ENCODE measurements at regions not wholly inside any gene's neighbourhood (a gene's known extent, or its start where the extent isn't known, plus 50 kb on each side); places are given as distances from the start of the nearest gene placed in this dataset.

- TF ChIP-seq CTCF (IDR thresholded peaks at IDR 0.05; ENCODE audit: insufficient read depth, low read length) (no peak), POLR2AphosphoS5 (IDR thresholded peaks at IDR 0.05; ENCODE audit: low read depth) (no peak), GABPA (IDR thresholded peaks at IDR 0.05; ENCODE audit: low read depth) (no peak), SPI1 (IDR thresholded peaks at IDR 0.05; ENCODE audit: borderline replicate concordance, low read depth) (no peak)
- TF ChIP-seq, protein P1, sequence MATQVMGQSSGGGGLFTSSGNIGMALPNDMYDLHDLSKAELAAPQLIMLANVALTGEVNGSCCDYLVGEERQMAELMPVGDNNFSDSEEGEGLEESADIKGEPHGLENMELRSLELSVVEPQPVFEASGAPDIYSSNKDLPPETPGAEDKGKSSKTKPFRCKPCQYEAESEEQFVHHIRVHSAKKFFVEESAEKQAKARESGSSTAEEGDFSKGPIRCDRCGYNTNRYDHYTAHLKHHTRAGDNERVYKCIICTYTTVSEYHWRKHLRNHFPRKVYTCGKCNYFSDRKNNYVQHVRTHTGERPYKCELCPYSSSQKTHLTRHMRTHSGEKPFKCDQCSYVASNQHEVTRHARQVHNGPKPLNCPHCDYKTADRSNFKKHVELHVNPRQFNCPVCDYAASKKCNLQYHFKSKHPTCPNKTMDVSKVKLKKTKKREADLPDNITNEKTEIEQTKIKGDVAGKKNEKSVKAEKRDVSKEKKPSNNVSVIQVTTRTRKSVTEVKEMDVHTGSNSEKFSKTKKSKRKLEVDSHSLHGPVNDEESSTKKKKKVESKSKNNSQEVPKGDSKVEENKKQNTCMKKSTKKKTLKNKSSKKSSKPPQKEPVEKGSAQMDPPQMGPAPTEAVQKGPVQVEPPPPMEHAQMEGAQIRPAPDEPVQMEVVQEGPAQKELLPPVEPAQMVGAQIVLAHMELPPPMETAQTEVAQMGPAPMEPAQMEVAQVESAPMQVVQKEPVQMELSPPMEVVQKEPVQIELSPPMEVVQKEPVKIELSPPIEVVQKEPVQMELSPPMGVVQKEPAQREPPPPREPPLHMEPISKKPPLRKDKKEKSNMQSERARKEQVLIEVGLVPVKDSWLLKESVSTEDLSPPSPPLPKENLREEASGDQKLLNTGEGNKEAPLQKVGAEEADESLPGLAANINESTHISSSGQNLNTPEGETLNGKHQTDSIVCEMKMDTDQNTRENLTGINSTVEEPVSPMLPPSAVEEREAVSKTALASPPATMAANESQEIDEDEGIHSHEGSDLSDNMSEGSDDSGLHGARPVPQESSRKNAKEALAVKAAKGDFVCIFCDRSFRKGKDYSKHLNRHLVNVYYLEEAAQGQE (IDR thresholded peaks at IDR 0.05; ENCODE audit: insufficient replicate concordance, low read depth) = no peak
- no peaks in the 10 kb centered on the region for H3K27me3 ChIP-seq (ENCODE audit: insufficient read depth, poor library complexity, severe bottlenecking)
- H3K4me3 ChIP-seq (replicated peaks; ENCODE audit: insufficient read depth, low read length) = no peak overlapping the region
- DNase-seq (ENCODE audit: low read depth in 1 of 2, low spot score in 1 of 2) = no peak
- no peak overlapping the region for H3K27ac ChIP-seq (replicated peaks)
These were observed 461.1 kb downstream of the ICE1 start for GRCh38 chr5:5883562-5883961.

DNA sequence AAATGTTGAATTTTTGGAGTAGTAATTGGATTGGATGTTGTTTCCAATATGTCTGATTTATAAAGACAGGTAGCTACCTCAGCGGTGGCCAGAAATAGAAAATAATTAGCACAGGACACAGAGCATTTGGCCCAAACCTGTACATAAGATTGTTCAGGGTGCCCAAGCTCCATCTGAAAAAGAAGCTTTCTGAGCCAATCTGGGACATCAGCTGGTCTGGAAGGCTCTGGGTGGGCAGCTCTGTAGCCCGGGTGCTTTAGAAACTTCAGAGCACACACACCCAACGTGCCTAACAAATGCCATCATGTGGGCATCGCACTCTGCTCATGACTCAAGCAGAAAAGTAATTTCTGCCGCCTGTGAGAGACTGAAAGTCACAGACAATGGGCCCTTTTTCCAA lies 460.7 kb downstream of the ICE1 start:
- no peak for DNase-seq (ENCODE audit: low read depth in 1 of 2, low spot score in 1 of 2)
- Histone ChIP-seq H3K27me3 (ENCODE audit: insufficient read depth, poor library complexity, severe bottlenecking) (no peaks in the 10 kb centered on the region), H3K4me3 (replicated peaks; ENCODE audit: insufficient read depth, low read length) (no peak overlapping the region), H3K27ac (replicated peaks) (no peak overlapping the region)
- no peak for TF ChIP-seq SPI1 (IDR thresholded peaks at IDR 0.05; ENCODE audit: borderline replicate concordance, low read depth)
- no peak for TF ChIP-seq POLR2AphosphoS5 (IDR thresholded peaks at IDR 0.05; ENCODE audit: low read depth)
- TF ChIP-seq CTCF (IDR thresholded peaks at IDR 0.05; ENCODE audit: insufficient read depth, low read length) = no peak
- no peak for TF ChIP-seq GABPA (IDR thresholded peaks at IDR 0.05; ENCODE audit: low read depth)
- TF ChIP-seq, protein P1 (IDR thresholded peaks at IDR 0.05; ENCODE audit: insufficient replicate concordance, low read depth) = no peak

- Histone ChIP-seq H3K27ac (replicated peaks) (no peak overlapping the region), H3K27me3 (ENCODE audit: insufficient read depth, poor library complexity, severe bottlenecking) (no peaks in the 10 kb centered on the region), H3K4me3 (replicated peaks; ENCODE audit: insufficient read depth, low read length) (no peak overlapping the region)
- no peak for DNase-seq (ENCODE audit: low read depth in 1 of 2, low spot score in 1 of 2)
- no peak for TF ChIP-seq SPI1 (IDR thresholded peaks at IDR 0.05; ENCODE audit: borderline replicate concordance, low read depth)
- TF ChIP-seq GABPA (IDR thresholded peaks at IDR 0.05; ENCODE audit: low read depth) = no peak
- no peak for TF ChIP-seq CTCF (IDR thresholded peaks at IDR 0.05; ENCODE audit: insufficient read depth, low read length)
These were observed 460.2 kb downstream of the ICE1 start for GRCh38 chr5:5882706-5883105.

- no peak for DNase-seq (ENCODE audit: low read depth in 1 of 2, low spot score in 1 of 2)
- no peak overlapping the region for H3K27ac ChIP-seq (replicated peaks)
- TF ChIP-seq SPI1 (IDR thresholded peaks at IDR 0.05; ENCODE audit: borderline replicate concordance, low read depth) (no peak), POLR2AphosphoS5 (IDR thresholded peaks at IDR 0.05; ENCODE audit: low read depth) (no peak), GABPA (IDR thresholded peaks at IDR 0.05; ENCODE audit: low read depth) (no peak)
- TF ChIP-seq, protein P1 (IDR thresholded peaks at IDR 0.05; ENCODE audit: insufficient replicate concordance, low read depth) = no peak
These were observed 458.8 kb downstream of the ICE1 start for GRCh38 chr5:5881294-5881693.

More at GRCh38 chr5:5881294-5881693, 458.8 kb downstream of the ICE1 start:
- no peaks in the 10 kb centered on the region for H3K27me3 ChIP-seq (ENCODE audit: insufficient read depth, poor library complexity, severe bottlenecking)
- no peak overlapping the region for H3K4me3 ChIP-seq (replicated peaks; ENCODE audit: insufficient read depth, low read length)

All from HL-60 (cell line).